GM12878 (cell line): ENCODE measurements at regions not wholly inside any gene's neighbourhood (a gene's known extent, or its start where the extent isn't known, plus 50 kb on each side); places are given as distances from the start of the nearest gene placed in this dataset.

Experiments used
- ATAC-seq: fragments of 200-7000 bp; cut with Tn5 transposase; 3 replicates; pipeline ENCODE4 v1.9.1; 2020; ENCODE audit warnings: mild to moderate bottlenecking, moderate library complexity
- BruUV-seq: library from RNA; stranded (reverse); fragments of 400-500 nt; replicated peaks from 2 replicates; lab custom pipeline; 2021; lab: Mats Ljungman, UMichigan
- CTCF ChIA-PET: fragments of 300-600 bp; sonication (Branson Sonifier 250); formaldehyde crosslinking; extraction: SDS; loops from one replicate; lab custom pipeline; 2021; ENCODE audit warnings: inconsistent platforms; lab: Yijun Ruan, JAX
- POLR2A ChIA-PET: fragments of 350-600 bp; formaldehyde crosslinking; extraction: SDS; loops from one replicate; lab custom pipeline; 2021; ENCODE audit warnings: inconsistent platforms; lab: Charles Lee
- RAD21 ChIA-PET: fragments of 300-600 bp; sonication (Branson Sonifier 250); formaldehyde crosslinking; loops from one replicate; lab custom pipeline; 2023; ENCODE audit warnings: antibody characterized with exemption; ENCODE audit not compliant: unreplicated experiment; lab: Charles Lee
- SMC1A ChIA-PET: fragments of 300-600 bp; sonication (Branson Sonifier 250); formaldehyde crosslinking; loops from one replicate; lab custom pipeline; 2023; ENCODE audit not compliant: unreplicated experiment, uncharacterized antibody; lab: Charles Lee
- DNase-seq: peaks from one replicate; pipeline ENCODE4 v3.0.0-alpha.2; 2011; ENCODE audit warnings: low read depth, low spot score
- FAIRE-seq: peaks from 3 replicates; lab custom pipeline; 2011; peaks lifted over from hg19 to GRCh38; lab: Jason Lieb, UNC
- H2AFZ ChIP-seq: 2 replicates; pipeline ENCODE4 v1.6.0; 2011; ENCODE audit warnings: low read depth, low read length, control low read depth; ENCODE audit not compliant: control insufficient read depth
- H3K27ac ChIP-seq: 2 replicates; pipeline ENCODE4 v1.5.1; 2011; ENCODE audit warnings: control low read depth; ENCODE audit not compliant: control insufficient read depth, insufficient read depth
- H3K27me3 ChIP-seq, 2 experiments: replicated peaks in 1 of 2; 2 replicates each; pipeline versions ENCODE4 v1.6.0 to v1.6.1; 2011; ENCODE audit warnings: low read length in 1 of 2; ENCODE audit not compliant: control insufficient read depth in 2 of 2, insufficient read depth in 2 of 2
- H3K36me3 ChIP-seq, 2 experiments: 2 replicates each; pipeline ENCODE4 v1.5.1; 2011; ENCODE audit warnings: low read length in 1 of 2; ENCODE audit not compliant: control insufficient read depth in 2 of 2, insufficient read depth in 2 of 2
- H3K4me1 ChIP-seq: 2 replicates; pipeline ENCODE4 v1.6.1; 2011; ENCODE audit warnings: mild to moderate bottlenecking, low read length, moderate library complexity, mixed read lengths; ENCODE audit not compliant: control insufficient read depth, insufficient read depth
- H3K4me2 ChIP-seq: 2 replicates; pipeline ENCODE4 v1.6.0; 2011; ENCODE audit warnings: control low read depth; ENCODE audit not compliant: control insufficient read depth, insufficient read depth
- H3K4me3 ChIP-seq: fragments of 200-600 bp; sonication (generic); 2 replicates; pipeline ENCODE4 v1.5.1; 2016
- H3K79me2 ChIP-seq: 2 replicates; pipeline ENCODE4 v1.6.0; 2011; ENCODE audit warnings: low read length; ENCODE audit not compliant: control insufficient read depth, insufficient read depth
- H3K9ac ChIP-seq: 2 replicates; pipeline ENCODE4 v1.8.0; 2011; ENCODE audit warnings: low read length, control low read depth, mixed read lengths; ENCODE audit not compliant: control insufficient read depth, insufficient read depth
- H3K9me3 ChIP-seq: replicated peaks from 3 replicates; pipeline ENCODE4 v1.5.1; 2011; ENCODE audit warnings: mild to moderate bottlenecking, low read length; ENCODE audit not compliant: control insufficient read depth, insufficient read depth
- H4K20me1 ChIP-seq: 2 replicates; pipeline ENCODE4 v1.6.0; 2011; ENCODE audit not compliant: control insufficient read depth, insufficient read depth
- CBFB ChIP-seq: IDR thresholded peaks from 2 replicates; pipeline ENCODE4 v1.6.1; 2016; ENCODE audit warnings: antibody characterized with exemption, low read depth
- IRF4 ChIP-seq: IDR thresholded peaks from 2 replicates; pipeline ENCODE4 v1.6.1; 2011; ENCODE audit warnings: low read depth, low read length
- KAT2A ChIP-seq: conservative IDR thresholded peaks from 2 replicates; pipeline ENCODE4 v1.6.1; 2011; ENCODE audit warnings: low read depth, low read length; ENCODE audit not compliant: control insufficient read depth
- KLF5 ChIP-seq: fragments of 450-650 bp; IDR thresholded peaks from 2 replicates; pipeline ENCODE4 v1.6.1; 2014; ENCODE audit warnings: mild to moderate bottlenecking; ENCODE audit not compliant: partially characterized antibody
- NR2C2 ChIP-seq: IDR thresholded peaks from 2 replicates; pipeline ENCODE4 v1.6.1; 2011; ENCODE audit warnings: borderline replicate concordance, low read depth; ENCODE audit not compliant: control insufficient read depth, insufficient read length
- RAD21 ChIP-seq: IDR thresholded peaks from 2 replicates; pipeline ENCODE4 v1.6.1; 2011; ENCODE audit warnings: mild to moderate bottlenecking, low read depth, low read length, moderate library complexity; ENCODE audit not compliant: insufficient read depth
- RB1 ChIP-seq: fragments of 450-650 bp; formaldehyde crosslinking; IDR thresholded peaks from 2 replicates; pipeline ENCODE4 v1.6.1; 2017; ENCODE audit warnings: mild to moderate bottlenecking, borderline replicate concordance
- RBBP5 ChIP-seq: fragments of 200-600 bp; sonication (generic); conservative IDR thresholded peaks from 2 replicates; pipeline ENCODE4 v1.6.1; 2016
- SIX5 ChIP-seq: IDR thresholded peaks from 2 replicates; pipeline ENCODE4 v1.6.1; 2011; ENCODE audit warnings: mild to moderate bottlenecking, low read depth, low read length, moderate library complexity; ENCODE audit not compliant: severe bottlenecking
- SMARCA5 ChIP-seq: fragments of 450-650 bp; IDR thresholded peaks from 2 replicates; pipeline ENCODE4 v1.6.1; 2017; ENCODE audit warnings: mild to moderate bottlenecking
- TAF1 ChIP-seq: IDR thresholded peaks from 2 replicates; pipeline ENCODE4 v1.6.1; 2011; ENCODE audit warnings: mild to moderate bottlenecking, low read depth, low read length, borderline replicate concordance
- TCF3 ChIP-seq: IDR thresholded peaks from 2 replicates; pipeline ENCODE4 v1.6.1; 2012; ENCODE audit warnings: low read depth, mild to moderate bottlenecking, low read length, borderline replicate concordance; ENCODE audit not compliant: insufficient read depth
- ZBTB4 ChIP-seq: fragments of 450-650 bp; formaldehyde crosslinking; IDR thresholded peaks from 2 replicates; pipeline ENCODE4 v1.4.0; 2022; ENCODE audit warnings: mild to moderate bottlenecking, moderate library complexity
- ZNF217 ChIP-seq: fragments of 450-650 bp; IDR thresholded peaks from 2 replicates; pipeline ENCODE4 v1.6.1; 2017; ENCODE audit warnings: antibody characterized with exemption, mild to moderate bottlenecking
- WGBS: methylation state at CpG from one replicate; pipeline ENCODE4 v1.1.6; 2016; ENCODE audit warnings: low lambda C conversion rate; ENCODE audit not compliant: insufficient replicate concordance, insufficient coverage; ENCODE audit errors: missing lambda C conversion rate; 5-methylcytosine and 5-hydroxymethylcytosine counted together
- in situ Hi-C: fragments of 300-500 bp; cut with MboI; formaldehyde crosslinking; loops from 9 replicates; pipeline ENCODE4 v1.14.3; 2018; ENCODE audit warnings: mixed read lengths
- intact Hi-C: fragments of 100-400 bp; cut with micrococcal nuclease; formaldehyde crosslinking; loops from one replicate; pipeline ENCODE4 v1.14.2; 2022; ENCODE audit not compliant: unreplicated experiment

GRCh38 chr21:23475281-23476219 lies 2131.7 kb downstream of the MRPL39 start:
- Histone ChIP-seq H3K9me3 (no peaks in the 10 kb centered on the region), H3K27ac (no peak overlapping the region), H3K36me3 (no peaks in the 10 kb centered on the region), H3K4me2 (no peak overlapping the region), H3K4me1 (no peaks in the 10 kb centered on the region), H4K20me1 (no peaks in the 10 kb centered on the region), H3K79me2 (no peaks in the 10 kb centered on the region), H3K27me3 (no peaks in the 10 kb centered on the region), H3K4me3 (no peak overlapping the region), H2AFZ (no peak overlapping the region), H3K9ac (no peak overlapping the region)
- intact Hi-C loops, result no loop called here
- ChIA-PET RAD21 (no interaction called here), SMC1A (no interaction called here), POLR2A (no interaction called here), CTCF (no interaction called here)
- ATAC-seq, result no peak
- FAIRE-seq, result no peak
- TF ChIP-seq IRF4 (no peak), TCF3 (no peak), ZNF217 (no peak), NR2C2 (no peak), RB1 (no peak), RAD21 (no peak), CBFB (no peak), KLF5 (no peak), TAF1 (no peak), ZBTB4 (no peak), SMARCA5 (no peak), RBBP5 (no peak), SIX5 (no peak), KAT2A (no peak)
- 43% methylated on average over 6 of the region's 7 CpGs for WGBS
- no TSS peak for BruUV-seq
- in situ Hi-C loops, result no loop called here
- DNase-seq, result no peak
